ENCODE measurements at regions not wholly inside any gene's neighbourhood (a gene's known extent, or its start where the extent isn't known, plus 50 kb on each side); places are given as distances from the start of the nearest gene placed in this dataset.

DNA sequence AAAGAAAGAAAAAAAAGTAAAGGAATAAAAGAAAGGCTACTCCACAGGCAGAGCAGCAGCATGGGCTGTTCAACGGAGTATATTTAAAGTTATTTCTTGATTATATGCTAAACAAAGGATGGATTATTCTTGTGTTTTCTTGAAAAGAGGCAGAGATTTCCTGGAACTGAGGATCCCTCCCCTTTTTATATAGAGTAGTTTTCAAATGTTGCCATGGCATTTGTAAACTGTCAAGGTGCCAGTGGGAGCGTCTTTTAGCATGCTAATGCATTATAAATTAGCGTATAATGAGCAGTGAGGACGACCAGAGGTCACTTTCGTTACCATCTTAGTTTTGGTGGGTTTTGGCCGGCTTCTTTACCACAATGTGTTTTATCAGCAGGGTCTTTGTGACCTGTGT, 383.0 kb downstream of the PCNX1 start:
- DNase-seq: peak; percentile 27
- Histone ChIP-seq H3K9ac (ENCODE audit: low read length) (peak overlapping the region; percentile 55), H3K36me3 (ENCODE audit: low read depth, low read length) (no peaks in the 10 kb centered on the region), H3K4me2 (ENCODE audit: low read length) (peak overlapping the region; percentile 8; the same call in 1 of the 2 replicates), H3K27me3 (ENCODE audit: low read length) (no peaks in the 10 kb centered on the region), H3K27ac (ENCODE audit: low read length) (peak overlapping the region; percentile 94), H3K79me2 (ENCODE audit: low read length) (no peaks in the 10 kb centered on the region), H3K9me2 (replicated peaks; ENCODE audit: low read length) (no peaks in the 10 kb centered on the region), H3F3A (ENCODE audit: low read length, unreplicated experiment) (peaks cover 19% of the 10 kb centered on the region), H3K4me1 (ENCODE audit: insufficient read depth, low read length) (peaks cover 51% of the 10 kb centered on the region), H2AFZ (ENCODE audit: low read length) (no peak overlapping the region), H3K9me3 (ENCODE audit: low read length) (no peaks in the 10 kb centered on the region), H3K4me3 (ENCODE audit: low read length) (no peak overlapping the region), H4K20me1 (ENCODE audit: low read length) (no peaks in the 10 kb centered on the region)
- intact Hi-C loops (cut with micrococcal nuclease): loop anchor here (2.0 to 5.0 kb wide), 3 partner anchors 70 to 593 kb away; no protein-coding TSS in a partner anchor
- POLR2A ChIA-PET (ENCODE audit: unreplicated experiment): no interaction called here
- TF ChIP-seq EZH2 (IDR thresholded peaks at IDR 0.05; ENCODE audit: low read length, unreplicated experiment) (no peak), EZH2phosphoT487 (IDR thresholded peaks at IDR 0.05; ENCODE audit: borderline replicate concordance, low read length) (no peak)
- TF ChIP-seq, protein P1, sequence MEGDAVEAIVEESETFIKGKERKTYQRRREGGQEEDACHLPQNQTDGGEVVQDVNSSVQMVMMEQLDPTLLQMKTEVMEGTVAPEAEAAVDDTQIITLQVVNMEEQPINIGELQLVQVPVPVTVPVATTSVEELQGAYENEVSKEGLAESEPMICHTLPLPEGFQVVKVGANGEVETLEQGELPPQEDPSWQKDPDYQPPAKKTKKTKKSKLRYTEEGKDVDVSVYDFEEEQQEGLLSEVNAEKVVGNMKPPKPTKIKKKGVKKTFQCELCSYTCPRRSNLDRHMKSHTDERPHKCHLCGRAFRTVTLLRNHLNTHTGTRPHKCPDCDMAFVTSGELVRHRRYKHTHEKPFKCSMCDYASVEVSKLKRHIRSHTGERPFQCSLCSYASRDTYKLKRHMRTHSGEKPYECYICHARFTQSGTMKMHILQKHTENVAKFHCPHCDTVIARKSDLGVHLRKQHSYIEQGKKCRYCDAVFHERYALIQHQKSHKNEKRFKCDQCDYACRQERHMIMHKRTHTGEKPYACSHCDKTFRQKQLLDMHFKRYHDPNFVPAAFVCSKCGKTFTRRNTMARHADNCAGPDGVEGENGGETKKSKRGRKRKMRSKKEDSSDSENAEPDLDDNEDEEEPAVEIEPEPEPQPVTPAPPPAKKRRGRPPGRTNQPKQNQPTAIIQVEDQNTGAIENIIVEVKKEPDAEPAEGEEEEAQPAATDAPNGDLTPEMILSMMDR (conservative IDR thresholded peaks at IDR 0.05; ENCODE audit: low read depth, low read length): no peak
- CTCF ChIA-PET: interaction anchor here (0.7 kb wide), 1 partner anchor 9 kb away, joined by 6 read pairs; no protein-coding TSS in a partner anchor
- BruUV-seq (replicated peaks): no TSS peak
- ATAC-seq: no peak

DNA sequence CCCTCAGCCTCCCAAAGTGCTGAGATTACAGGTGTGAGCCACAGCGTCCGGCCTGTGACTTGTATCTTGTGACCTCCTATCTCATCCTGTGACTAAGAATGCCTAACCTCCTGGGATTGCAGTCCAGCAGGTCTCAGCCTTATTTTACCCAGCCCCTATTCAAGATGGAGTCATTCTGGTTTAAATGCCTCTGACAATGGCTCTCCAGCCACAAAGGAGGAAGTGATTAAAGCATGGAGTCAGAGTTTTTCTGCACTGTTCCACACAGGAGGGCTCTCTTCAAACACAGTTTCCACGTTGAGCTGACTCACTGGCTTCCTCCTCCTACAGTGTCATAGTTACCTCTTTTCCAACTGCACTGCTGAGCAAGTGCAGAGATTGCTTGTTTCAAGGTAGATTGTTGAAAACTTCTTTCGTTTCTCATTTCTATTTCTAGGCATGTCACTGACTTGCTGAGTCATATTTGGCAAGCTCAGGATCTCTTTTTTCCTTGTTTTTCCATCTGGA, 383.8 kb downstream of the PCNX1 start:
- Histone ChIP-seq H3K36me3 (ENCODE audit: low read depth, low read length) (no peaks in the 10 kb centered on the region), H3K9ac (ENCODE audit: low read length) (peak overlapping the region; percentile 74), H2AFZ (ENCODE audit: low read length) (peak overlapping the region; percentile 17; the same call in 1 of the 2 replicates), H3K9me2 (replicated peaks; ENCODE audit: low read length) (no peaks in the 10 kb centered on the region), H4K20me1 (ENCODE audit: low read length) (no peaks in the 10 kb centered on the region), H3K79me2 (ENCODE audit: low read length) (no peaks in the 10 kb centered on the region), H3K27me3 (ENCODE audit: low read length) (no peaks in the 10 kb centered on the region), H3K4me1 (ENCODE audit: insufficient read depth, low read length) (peaks cover 46% of the 10 kb centered on the region), H3K4me3 (ENCODE audit: low read length) (no peak overlapping the region; the same call in 1 of the 2 replicates), H3K27ac (ENCODE audit: low read length) (peak overlapping the region; percentile 94), H3F3A (ENCODE audit: low read length, unreplicated experiment) (peaks cover 19% of the 10 kb centered on the region), H3K9me3 (ENCODE audit: low read length) (no peaks in the 10 kb centered on the region), H3K4me2 (ENCODE audit: low read length) (peak overlapping the region; percentile 60)
- intact Hi-C loops (cut with micrococcal nuclease): loop anchor here (1.0 to 5.0 kb wide), 5 partner anchors 29 to 594 kb away; partner anchors contain the start of gene SIPA1L1
- ATAC-seq (peak; percentile 95), DNase-seq (peak; percentile 99)
- ChIA-PET CTCF (interaction anchor here (0.5 to 1.2 kb wide), 8 partner anchors 10 to 1206 kb away, joined by 3 to 5 read pairs (median 3); no protein-coding TSS in a partner anchor), POLR2A (ENCODE audit: unreplicated experiment) (interaction anchor here (0.5 to 0.8 kb wide), 5 partner anchors 30 to 1921 kb away, joined by 3 to 6 read pairs (median 3); no protein-coding TSS in a partner anchor)
- TF ChIP-seq, protein P1 (conservative IDR thresholded peaks at IDR 0.05; ENCODE audit: low read depth, low read length): no peak
- TF ChIP-seq EZH2 (IDR thresholded peaks at IDR 0.05; ENCODE audit: low read length, unreplicated experiment): no peak
- TF ChIP-seq EZH2phosphoT487 (IDR thresholded peaks at IDR 0.05; ENCODE audit: borderline replicate concordance, low read length): no peak
- BruUV-seq (replicated peaks): no TSS peak

DNA sequence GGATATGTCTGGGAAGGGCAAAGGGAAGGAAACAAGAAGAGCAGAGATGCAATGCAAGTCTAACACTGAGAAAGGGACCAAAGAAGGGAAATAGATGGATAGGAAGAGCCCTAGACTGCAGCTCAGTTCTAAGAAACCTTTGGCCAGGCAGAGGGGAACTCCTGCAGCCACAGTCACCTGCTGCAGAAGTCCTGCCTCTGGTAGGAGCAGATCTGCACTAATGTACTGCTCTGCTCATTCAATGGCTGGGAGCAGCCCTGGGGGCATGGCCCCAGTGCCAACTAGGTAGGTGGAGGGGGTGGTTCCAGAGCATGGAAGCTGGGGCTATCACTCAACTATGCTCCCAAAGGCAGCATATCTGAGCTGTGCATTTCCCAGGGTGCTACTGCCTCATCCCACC, 388.9 kb downstream of the PCNX1 start:
- H3K36me3 ChIP-seq (ENCODE audit: low read depth, low read length): no peaks in the 10 kb centered on the region
- no peaks in the 10 kb centered on the region for H4K20me1 ChIP-seq (ENCODE audit: low read length)
- BruUV-seq (replicated peaks): no TSS peak
- no peak for TF ChIP-seq EZH2 (IDR thresholded peaks at IDR 0.05; ENCODE audit: low read length, unreplicated experiment)
- TF ChIP-seq EZH2phosphoT487 (IDR thresholded peaks at IDR 0.05; ENCODE audit: borderline replicate concordance, low read length): no peak
- DNase-seq (no peak), ATAC-seq (no peak)
- H3K9me2 ChIP-seq (replicated peaks; ENCODE audit: low read length): no peaks in the 10 kb centered on the region
- CTCF ChIA-PET: interaction anchor here (0.7 kb wide), 1 partner anchor 200 kb away, joined by 3 read pairs; no protein-coding TSS in a partner anchor
- H3K4me2 ChIP-seq (ENCODE audit: low read length): no peak overlapping the region
- H3K9me3 ChIP-seq (ENCODE audit: low read length): no peaks in the 10 kb centered on the region
- H3F3A ChIP-seq (ENCODE audit: low read length, unreplicated experiment): peaks cover 13% of the 10 kb centered on the region
- POLR2A ChIA-PET (ENCODE audit: unreplicated experiment): interaction anchor here (0.6 kb wide), 1 partner anchor 257 kb away, joined by 5 read pairs; no protein-coding TSS in a partner anchor
- no peak overlapping the region for H3K4me3 ChIP-seq (ENCODE audit: low read length)
- H3K27ac ChIP-seq (ENCODE audit: low read length): no peak overlapping the region
- H3K4me1 ChIP-seq (ENCODE audit: insufficient read depth, low read length): peaks cover 11% of the 10 kb centered on the region
- intact Hi-C loops (cut with micrococcal nuclease): no loop called here
- no peak overlapping the region for H2AFZ ChIP-seq (ENCODE audit: low read length)
- H3K27me3 ChIP-seq (ENCODE audit: low read length): no peaks in the 10 kb centered on the region
- H3K79me2 ChIP-seq (ENCODE audit: low read length): no peaks in the 10 kb centered on the region
- no peak overlapping the region for H3K9ac ChIP-seq (ENCODE audit: low read length)
